Suprapubic skin (tissue), 4 donors: ENCODE measurements at regions not wholly inside any gene's neighbourhood (a gene's known extent, or its start where the extent isn't known, plus 50 kb on each side); places are given as distances from the start of the nearest gene placed in this dataset.

ENCODE experiments used
- DNase-seq, 2 donors: peaks; one replicate each; pipeline ENCODE4 v3.0.0-alpha.2; 2019; ENCODE audit warnings: low spot score in 2 of 2
- H3K27ac ChIP-seq: fragments of 200-600 bp; sonication (generic); one replicate; pipeline ENCODE4 v1.5.1; 2019
- H3K27me3 ChIP-seq: fragments of 200-600 bp; sonication (generic); one replicate; pipeline ENCODE4 v1.5.1; 2019
- H3K36me3 ChIP-seq: fragments of 200-600 bp; sonication (generic); one replicate; pipeline ENCODE4 v1.5.1; 2019
- H3K4me1 ChIP-seq: fragments of 200-600 bp; sonication (generic); one replicate; pipeline ENCODE4 v1.5.1; 2019
- H3K4me3 ChIP-seq: fragments of 200-600 bp; sonication (generic); one replicate; pipeline ENCODE4 v1.5.1; 2019; ENCODE audit warnings: mild to moderate bottlenecking
- H3K9me3 ChIP-seq: fragments of 200-600 bp; sonication (generic); one replicate; pipeline ENCODE4 v1.5.1; 2019
- EP300 ChIP-seq: sonication (generic); formaldehyde crosslinking; IDR thresholded peaks from one replicate; pipeline ENCODE4 v1.6.1; 2017; ENCODE audit warnings: antibody characterized with exemption
- POLR2A ChIP-seq, 2 donors: fragments of 450-650 bp; IDR thresholded peaks; one replicate each; pipeline ENCODE4 v1.6.1; 2017; ENCODE audit warnings: antibody characterized with exemption in 2 of 2, mild to moderate bottlenecking in 2 of 2, moderate library complexity in 2 of 2
- POLR2AphosphoS5 ChIP-seq, 3 donors: sonication (generic); formaldehyde crosslinking; IDR thresholded peaks; one replicate each; pipeline ENCODE4 v1.6.1; 2017; ENCODE audit warnings: antibody characterized with exemption in 3 of 3
- WGBS: methylation state at CpG from one replicate; pipeline ENCODE4 v1.1.5; 2018; 5-methylcytosine and 5-hydroxymethylcytosine counted together
- TF ChIP-seq, protein P1 (sequence below), 2 donors: fragments of 200-600 bp in 1 of 2; fragments of 450-650 bp in 1 of 2; sonication (generic) in 1 of 2; IDR thresholded peaks; one replicate each; pipeline ENCODE4 v1.5.1; 2016 to 2019; ENCODE audit warnings: antibody characterized with exemption in 2 of 2, mild to moderate bottlenecking in 1 of 2, moderate library complexity in 1 of 2

DNA sequence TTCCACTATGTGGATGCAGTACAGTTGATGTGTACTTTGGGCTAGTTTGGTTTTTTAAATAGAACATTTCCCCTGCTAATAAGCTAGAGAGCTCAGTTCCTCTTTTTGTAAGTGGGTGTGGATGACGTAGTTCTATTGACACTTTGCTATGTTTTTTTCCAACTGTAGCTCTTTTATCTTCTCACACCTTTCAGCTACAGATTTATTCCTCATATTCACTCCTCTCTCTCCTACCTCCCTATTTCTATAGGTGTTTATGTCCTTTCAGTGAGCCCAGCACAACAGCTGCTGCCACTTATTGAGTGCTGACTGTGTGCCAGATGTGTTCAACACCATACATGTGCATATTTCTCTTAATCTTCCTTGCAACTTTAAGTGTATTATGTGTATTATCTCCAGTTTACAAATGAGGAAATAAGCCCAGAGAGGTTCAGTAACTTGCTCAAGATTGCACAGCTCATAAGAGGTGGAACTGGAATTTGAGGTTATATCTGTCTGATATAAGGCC lies 215.7 kb downstream of the SEMA6A start:
- no peak overlapping the region for H3K4me3 ChIP-seq
- no peaks in the 10 kb centered on the region for H3K27me3 ChIP-seq
- no peaks in the 10 kb centered on the region for H3K9me3 ChIP-seq
- H3K36me3 ChIP-seq = no peaks in the 10 kb centered on the region
- WGBS = 74% methylated on average over 1 of the region's 1 CpG
- H3K27ac ChIP-seq = no peak overlapping the region
- no peak for DNase-seq
- TF ChIP-seq, protein P1, sequence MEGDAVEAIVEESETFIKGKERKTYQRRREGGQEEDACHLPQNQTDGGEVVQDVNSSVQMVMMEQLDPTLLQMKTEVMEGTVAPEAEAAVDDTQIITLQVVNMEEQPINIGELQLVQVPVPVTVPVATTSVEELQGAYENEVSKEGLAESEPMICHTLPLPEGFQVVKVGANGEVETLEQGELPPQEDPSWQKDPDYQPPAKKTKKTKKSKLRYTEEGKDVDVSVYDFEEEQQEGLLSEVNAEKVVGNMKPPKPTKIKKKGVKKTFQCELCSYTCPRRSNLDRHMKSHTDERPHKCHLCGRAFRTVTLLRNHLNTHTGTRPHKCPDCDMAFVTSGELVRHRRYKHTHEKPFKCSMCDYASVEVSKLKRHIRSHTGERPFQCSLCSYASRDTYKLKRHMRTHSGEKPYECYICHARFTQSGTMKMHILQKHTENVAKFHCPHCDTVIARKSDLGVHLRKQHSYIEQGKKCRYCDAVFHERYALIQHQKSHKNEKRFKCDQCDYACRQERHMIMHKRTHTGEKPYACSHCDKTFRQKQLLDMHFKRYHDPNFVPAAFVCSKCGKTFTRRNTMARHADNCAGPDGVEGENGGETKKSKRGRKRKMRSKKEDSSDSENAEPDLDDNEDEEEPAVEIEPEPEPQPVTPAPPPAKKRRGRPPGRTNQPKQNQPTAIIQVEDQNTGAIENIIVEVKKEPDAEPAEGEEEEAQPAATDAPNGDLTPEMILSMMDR (IDR thresholded peaks at IDR 0.05) = no peak
- TF ChIP-seq POLR2AphosphoS5 (IDR thresholded peaks at IDR 0.05) (no peak), EP300 (no peak), POLR2A (IDR thresholded peaks at IDR 0.05) (no peak)
- peaks cover 21% of the 10 kb centered on the region for H3K4me1 ChIP-seq

DNA sequence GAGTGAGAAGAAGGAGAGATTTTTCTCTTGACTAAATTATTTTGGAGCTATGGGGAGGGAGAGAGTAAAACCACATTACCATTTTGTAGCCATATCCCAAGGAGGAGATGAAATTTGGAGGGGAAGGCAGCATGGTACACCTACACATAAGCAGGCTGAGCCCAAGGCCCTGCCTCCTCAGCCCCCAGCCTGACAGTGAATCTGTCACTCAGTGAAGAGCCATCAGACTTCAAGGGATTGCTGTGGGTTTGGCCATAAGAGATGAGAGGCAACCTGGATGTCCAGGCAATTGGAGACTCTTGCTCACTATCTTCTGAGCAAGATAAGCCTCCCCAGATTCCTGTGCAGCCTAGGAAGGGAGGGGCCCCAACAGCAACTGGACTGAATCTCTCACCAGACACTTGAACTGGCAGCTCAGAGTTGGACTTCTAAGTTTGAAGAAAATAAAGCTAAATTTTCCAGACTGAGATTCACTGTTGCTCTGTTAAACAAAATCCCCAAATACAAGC lies 216.6 kb downstream of the SEMA6A start:
- no peaks in the 10 kb centered on the region for H3K9me3 ChIP-seq
- H3K27me3 ChIP-seq = no peaks in the 10 kb centered on the region
- no peak for DNase-seq
- no peaks in the 10 kb centered on the region for H3K36me3 ChIP-seq
- H3K27ac ChIP-seq = no peak overlapping the region
- TF ChIP-seq POLR2A (IDR thresholded peaks at IDR 0.05) = no peak
- TF ChIP-seq, protein P1 (IDR thresholded peaks at IDR 0.05) = no peak
- H3K4me3 ChIP-seq = no peak overlapping the region
- H3K4me1 ChIP-seq = peaks cover 21% of the 10 kb centered on the region

DNA sequence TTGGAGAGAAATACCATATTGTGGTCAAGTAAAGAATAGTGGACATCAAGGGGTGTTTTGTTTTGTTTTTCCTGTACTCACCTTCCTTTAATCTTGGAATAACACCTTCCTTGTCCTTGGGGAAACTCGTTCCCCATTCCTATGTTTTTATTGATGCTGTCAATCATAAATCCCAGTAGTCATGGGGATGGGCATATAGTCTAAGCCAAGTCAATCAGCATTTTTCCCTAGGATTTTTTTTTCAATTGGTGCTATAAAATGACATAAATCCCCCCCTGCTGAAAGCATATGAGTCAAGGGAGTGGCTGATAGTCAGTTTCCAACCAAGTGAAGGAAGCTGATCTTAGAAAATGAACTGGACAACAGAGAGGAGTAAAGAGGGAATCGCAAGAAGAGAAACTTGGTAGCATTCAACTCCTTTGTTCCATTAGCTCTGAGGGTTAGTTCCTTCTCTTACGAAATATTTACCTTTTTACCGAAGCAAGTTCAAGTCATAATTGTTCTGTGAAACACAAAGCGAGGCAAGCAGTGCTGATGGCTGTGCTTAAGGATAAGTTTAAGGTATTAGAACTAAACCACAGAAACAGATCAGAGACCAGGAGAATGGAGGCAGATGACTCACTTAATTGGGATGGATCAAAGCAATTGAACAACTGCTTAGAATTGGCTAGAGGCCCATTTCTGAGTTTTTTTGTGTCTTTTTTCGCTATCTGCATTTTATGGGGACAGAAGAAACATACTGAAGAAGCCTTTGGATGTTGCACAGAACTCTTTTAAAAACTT lies 218.6 kb downstream of the SEMA6A start:
- Histone ChIP-seq H3K4me1 (peaks cover 11% of the 10 kb centered on the region), H3K9me3 (no peaks in the 10 kb centered on the region), H3K27me3 (no peaks in the 10 kb centered on the region), H3K4me3 (no peak overlapping the region), H3K36me3 (no peaks in the 10 kb centered on the region), H3K27ac (no peak overlapping the region)
- WGBS = 85% methylated on average over 6 of the region's 6 CpGs
- no peak for TF ChIP-seq POLR2A (IDR thresholded peaks at IDR 0.05)
- no peak for TF ChIP-seq POLR2AphosphoS5 (IDR thresholded peaks at IDR 0.05)
- no peak for TF ChIP-seq EP300
- TF ChIP-seq, protein P1 (IDR thresholded peaks at IDR 0.05) = no peak
- DNase-seq = no peak

DNA sequence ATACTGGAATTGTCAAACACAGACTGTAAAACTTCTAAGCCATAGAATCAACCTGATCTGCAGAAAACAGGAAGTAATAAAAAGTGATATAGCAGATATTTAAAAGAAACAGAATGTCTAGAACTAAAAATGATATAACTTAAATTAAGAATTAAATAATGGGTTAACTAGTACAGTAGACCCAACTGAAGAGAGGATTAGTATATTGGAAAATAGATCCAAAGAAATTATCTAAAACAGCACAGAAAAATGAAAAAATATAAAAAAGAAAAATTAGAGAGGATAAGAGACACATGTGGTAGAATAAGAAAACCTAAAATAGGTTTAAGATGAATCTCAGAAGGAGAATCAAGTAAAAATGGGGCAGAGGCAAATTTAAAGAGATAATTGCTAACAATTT lies 219.9 kb downstream of the SEMA6A start:
- Histone ChIP-seq H3K36me3 (no peaks in the 10 kb centered on the region), H3K4me1 (peaks cover under 1% of the 10 kb centered on the region), H3K27me3 (no peaks in the 10 kb centered on the region), H3K9me3 (no peaks in the 10 kb centered on the region), H3K4me3 (no peak overlapping the region), H3K27ac (no peak overlapping the region)
- no peak for DNase-seq
- no peak for TF ChIP-seq POLR2A (IDR thresholded peaks at IDR 0.05)
- TF ChIP-seq EP300 = no peak
- TF ChIP-seq, protein P1 (IDR thresholded peaks at IDR 0.05) = no peak

DNA sequence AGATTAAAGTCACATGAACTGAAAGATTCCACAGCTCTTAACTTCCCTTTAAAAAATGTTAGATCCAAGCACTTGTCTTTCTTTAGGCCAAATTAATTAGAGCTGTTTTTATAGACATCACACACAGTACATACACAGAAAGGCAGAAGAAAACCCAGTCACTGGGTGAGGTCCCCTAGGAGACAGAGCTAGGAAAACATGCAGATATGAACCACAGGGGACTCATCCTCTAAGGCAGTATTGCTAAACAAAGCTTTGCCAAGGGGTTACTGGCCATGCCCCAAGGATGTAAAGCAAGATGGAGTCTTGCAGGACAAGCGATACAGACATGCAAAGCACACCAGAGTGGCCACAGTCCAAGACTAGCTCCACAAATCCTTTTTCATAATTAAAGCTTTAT lies 227.0 kb downstream of the SEMA6A start:
- H3K9me3 ChIP-seq = peaks cover 8% of the 10 kb centered on the region
- H3K4me3 ChIP-seq = no peak overlapping the region
- no peaks in the 10 kb centered on the region for H3K4me1 ChIP-seq
- DNase-seq = no peak
- H3K27me3 ChIP-seq = no peaks in the 10 kb centered on the region
- peaks cover 4% of the 10 kb centered on the region for H3K36me3 ChIP-seq
- 87% methylated on average over 1 of the region's 1 CpG for WGBS
- H3K27ac ChIP-seq = no peak overlapping the region
- TF ChIP-seq POLR2AphosphoS5 (IDR thresholded peaks at IDR 0.05) = no peak
- TF ChIP-seq, protein P1 (IDR thresholded peaks at IDR 0.05) = no peak
- no peak for TF ChIP-seq EP300
- no peak for TF ChIP-seq POLR2A (IDR thresholded peaks at IDR 0.05)
